SK-N-SH (cell line): ENCODE measurements at regions not wholly inside any gene's neighbourhood (a gene's known extent, or its start where the extent isn't known, plus 50 kb on each side); places are given as distances from the start of the nearest gene placed in this dataset.
"Not testable (repeated sequence)": the region's sequence is repeated elsewhere in the genome, so short reads cannot be mapped to it uniquely, and the experiment has no call there.

Experiments
- CTCF ChIA-PET: fragments of 300-600, 350-600 bp; formaldehyde crosslinking; extraction: SDS; loops from one replicate; lab custom pipeline; 2021; lab: Yijun Ruan, JAX
- POLR2A ChIA-PET: fragments of 350-600 bp; sonication (Branson Sonifier 250); formaldehyde crosslinking; extraction: SDS; loops from one replicate; lab custom pipeline; 2020; ENCODE audit warnings: antibody characterized with exemption, inconsistent platforms; lab: Yijun Ruan, JAX
- DNase-seq: peaks from one replicate; pipeline ENCODE4 v3.0.0; 2012
- H2AFZ ChIP-seq: fragments of 200-600 bp; sonication (generic); 2 replicates; pipeline ENCODE4 v1.8.1; 2016; ENCODE audit warnings: antibody characterized with exemption, mild to moderate bottlenecking, low read depth
- H3F3A ChIP-seq: fragments of 200-600 bp; sonication (generic); replicated peaks from 2 replicates; pipeline ENCODE3; 2016; ENCODE audit warnings: antibody characterized with exemption, mild to moderate bottlenecking; ENCODE audit not compliant: insufficient read depth
- H3K27ac ChIP-seq, 2 experiments: fragments of 200-500 bp in 1 of 2; fragments of 200-600 bp in 1 of 2; sonication (Bioruptor generic) in 1 of 2; sonication (generic), shearing (Covaris generic) in 1 of 2; 2 replicates each; pipeline versions ENCODE4 v1.5.1 to v1.6.1; 2014 to 2016; ENCODE audit warnings: low read depth in 2 of 2, inconsistent platforms in 1 of 2, low read length in 1 of 2, mild to moderate bottlenecking in 1 of 2, mixed read lengths in 1 of 2
- H3K27me3 ChIP-seq: fragments of 200-600 bp; sonication (generic), shearing (Covaris generic); 2 replicates; pipeline ENCODE4 v1.6.1; 2016; ENCODE audit warnings: mixed run types; ENCODE audit not compliant: insufficient read depth
- H3K36me3 ChIP-seq, 2 experiments: fragments of 200-500 bp in 1 of 2; fragments of 200-600 bp in 1 of 2; sonication (Bioruptor generic) in 1 of 2; sonication (generic) in 1 of 2; replicated peaks in 1 of 2; 2 replicates each; pipeline versions ENCODE3 to v1.5.1; 2014 to 2016; ENCODE audit warnings: low read length in 1 of 2, mild to moderate bottlenecking in 1 of 2; ENCODE audit not compliant: insufficient read depth in 2 of 2, control insufficient read depth in 1 of 2
- H3K4me1 ChIP-seq, 2 experiments: fragments of 200-500 bp in 1 of 2; fragments of 200-600 bp in 1 of 2; sonication (Bioruptor generic) in 1 of 2; sonication (generic), shearing (Covaris generic) in 1 of 2; 2 replicates each; pipeline versions ENCODE4 v1.5.1 to v1.6.1; 2014 to 2016; ENCODE audit warnings: low read depth in 1 of 2, low read length in 1 of 2, mixed run types in 1 of 2; ENCODE audit not compliant: insufficient read depth in 2 of 2, control insufficient read depth in 1 of 2
- H3K4me2 ChIP-seq: fragments of 200-600 bp; sonication (generic), shearing (Covaris generic); 2 replicates; pipeline ENCODE4 v1.6.1; 2017; ENCODE audit warnings: mixed run types
- H3K4me3 ChIP-seq, 2 experiments: fragments of 200-500 bp in 1 of 2; fragments of 200-600 bp in 1 of 2; sonication (Bioruptor generic) in 1 of 2; sonication (generic), shearing (Covaris generic) in 1 of 2; 2 replicates each; pipeline versions ENCODE4 v1.5.1 to v1.8.1; 2014 to 2016; ENCODE audit warnings: low read depth in 2 of 2, inconsistent platforms in 1 of 2, low read length in 1 of 2, mild to moderate bottlenecking in 1 of 2, mixed read lengths in 1 of 2, moderate library complexity in 1 of 2
- H3K79me2 ChIP-seq: fragments of 200-600 bp; sonication (generic); 2 replicates; pipeline ENCODE4 v1.8.1; 2017; ENCODE audit warnings: mild to moderate bottlenecking; ENCODE audit not compliant: insufficient read depth
- H3K9ac ChIP-seq: fragments of 200-600 bp; sonication (generic); 2 replicates; pipeline ENCODE4 v1.6.1; 2017; ENCODE audit warnings: mixed run types
- H3K9me2 ChIP-seq: fragments of 200-600 bp; sonication (generic); 2 replicates; pipeline ENCODE4 v1.6.1; 2017; ENCODE audit warnings: mixed run types
- H3K9me3 ChIP-seq: fragments of 200-600 bp; sonication (generic); 2 replicates; pipeline ENCODE4 v1.6.1; 2017; ENCODE audit warnings: mixed run types, mild to moderate bottlenecking, moderate library complexity
- H4K20me1 ChIP-seq: fragments of 200-600 bp; sonication (generic); 2 replicates; pipeline ENCODE4 v1.6.1; 2017; ENCODE audit warnings: mild to moderate bottlenecking, mixed run types; ENCODE audit not compliant: insufficient read depth
- CHD2 ChIP-seq: fragments of 150-350 bp; IDR thresholded peaks from 2 replicates; pipeline ENCODE4 v1.6.1; 2018; ENCODE audit warnings: low read length; ENCODE audit not compliant: partially characterized antibody
- CTCF ChIP-seq: fragments of 200-600 bp; sonication (generic); IDR thresholded peaks from 2 replicates; pipeline ENCODE4 v1.6.1; 2017; ENCODE audit warnings: antibody characterized with exemption, mild to moderate bottlenecking, moderate library complexity
- ELF1 ChIP-seq: IDR thresholded peaks from 2 replicates; pipeline ENCODE4 v1.4.0; 2012
- EZH2phosphoT487 ChIP-seq: fragments of 200-600 bp; sonication (generic); IDR thresholded peaks from 2 replicates; pipeline ENCODE4 v1.6.1; 2017; ENCODE audit warnings: low read depth, mixed run types, mild to moderate bottlenecking, antibody characterized with exemption, moderate library complexity, borderline replicate concordance
- FOXJ3 ChIP-seq: sonication (generic); formaldehyde crosslinking; IDR thresholded peaks from 2 replicates; pipeline ENCODE4 v1.5.1; 2020; ENCODE audit warnings: mild to moderate bottlenecking, missing genetic modification reagents
- FOXM1 ChIP-seq: IDR thresholded peaks from 2 replicates; pipeline ENCODE4 v1.4.0; 2012; ENCODE audit warnings: low read depth, mild to moderate bottlenecking
- GATA2 ChIP-seq: sonication (generic); formaldehyde crosslinking; IDR thresholded peaks from 2 replicates; pipeline ENCODE4 v1.5.0; 2020; ENCODE audit warnings: mild to moderate bottlenecking, missing genetic modification reagents
- JUND ChIP-seq: IDR thresholded peaks from 2 replicates; pipeline ENCODE4 v1.4.0; 2012
- MXI1 ChIP-seq: IDR thresholded peaks from 2 replicates; pipeline ENCODE4 v1.6.1; 2012; ENCODE audit warnings: mild to moderate bottlenecking, low read depth, low read length, improper control_type of control experiment
- NFIC ChIP-seq: IDR thresholded peaks from 2 replicates; pipeline ENCODE4 v1.4.0; 2012; ENCODE audit warnings: borderline replicate concordance
- RCOR1 ChIP-seq: fragments of 150-350 bp; IDR thresholded peaks from 2 replicates; pipeline ENCODE4 v1.6.1; 2017; ENCODE audit warnings: antibody characterized with exemption, low read length
- RFX5 ChIP-seq: IDR thresholded peaks from 2 replicates; pipeline ENCODE4 v1.6.1; 2012; ENCODE audit warnings: mild to moderate bottlenecking, improper control_type of control experiment, low read length
- RXRA ChIP-seq: IDR thresholded peaks from 2 replicates; pipeline ENCODE4 v1.4.0; 2012; ENCODE audit warnings: low read depth, mild to moderate bottlenecking, borderline replicate concordance
- SIN3A ChIP-seq: IDR thresholded peaks from 2 replicates; pipeline ENCODE4 v1.6.1; 2012; ENCODE audit warnings: low read depth, mild to moderate bottlenecking, low read length, moderate library complexity, borderline replicate concordance
- TCF12 ChIP-seq: IDR thresholded peaks from 2 replicates; pipeline ENCODE4 v1.4.0; 2012
- TEAD4 ChIP-seq: IDR thresholded peaks from 2 replicates; pipeline ENCODE4 v1.4.0; 2012; ENCODE audit warnings: mild to moderate bottlenecking, borderline replicate concordance; ENCODE audit not compliant: insufficient read depth
- YY1 ChIP-seq: IDR thresholded peaks from 2 replicates; pipeline ENCODE4 v1.4.0; 2012; ENCODE audit warnings: low read depth, mild to moderate bottlenecking
- WGBS: methylation state at CpG from one replicate; pipeline ENCODE4 v1.1.6; 2017; ENCODE audit warnings: low lambda C conversion rate; 5-methylcytosine and 5-hydroxymethylcytosine counted together
- TF ChIP-seq, protein P1 (sequence below): fragments of 150-350 bp; IDR thresholded peaks from 2 replicates; pipeline ENCODE4 v1.6.1; 2017; ENCODE audit warnings: antibody characterized with exemption, low read length, low read depth, borderline replicate concordance
- TF ChIP-seq, protein P2 (sequence below): fragments of 150-350 bp; IDR thresholded peaks from 2 replicates; pipeline ENCODE4 v1.6.1; 2016; ENCODE audit warnings: mild to moderate bottlenecking, low read depth, low read length

- TF ChIP-seq RFX5 = no peak
Measured at GRCh38 chr21:24509131-24509530, 1098.2 kb downstream of the MRPL39 start (continued).

GRCh38 chr21:24486973-24487372 lies 1120.3 kb downstream of the MRPL39 start:
- POLR2A ChIA-PET = no interaction called here
- WGBS = 54% methylated on average over 1 of the region's 1 CpG

DNA sequence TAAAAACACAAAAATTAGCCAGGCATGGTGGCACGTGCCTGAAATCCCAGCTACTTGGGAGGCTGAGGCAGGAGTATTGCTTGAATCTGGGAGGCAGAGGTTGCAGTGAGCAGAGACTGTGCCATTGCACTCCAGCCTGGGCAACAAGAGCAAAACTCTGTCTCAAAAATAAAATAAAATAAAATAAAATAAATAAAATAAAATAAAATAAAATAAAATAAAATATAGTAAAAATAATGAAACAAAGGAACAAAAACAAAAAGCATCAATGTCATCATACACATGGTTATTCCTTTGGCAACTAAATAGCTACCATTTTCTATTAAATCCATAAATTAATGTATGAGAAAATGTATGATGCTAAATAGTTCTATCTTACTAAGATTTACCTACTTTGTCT lies 1123.9 kb downstream of the MRPL39 start:
- H3K4me2 ChIP-seq, H3K9ac ChIP-seq, H2AFZ ChIP-seq, H3K9me2 ChIP-seq, DNase-seq, H3K9me3 ChIP-seq, H3F3A ChIP-seq, H3K36me3 ChIP-seq, H3K4me3 ChIP-seq, H4K20me1 ChIP-seq, H3K27ac ChIP-seq, H3K27me3 ChIP-seq, POLR2A ChIA-PET, H3K4me1 ChIP-seq, H3K79me2 ChIP-seq: not testable (repeated sequence)
- 73% methylated on average over 1 of the region's 1 CpG for WGBS
- CTCF ChIA-PET = interaction anchor here (1.3 kb wide), 1 partner anchor 30 kb away, joined by 4 read pairs; no protein-coding TSS in a partner anchor

More at GRCh38 chr21:24486973-24487372, 1120.3 kb downstream of the MRPL39 start:
- Histone ChIP-seq H3K4me2 (no peak overlapping the region), H3K27ac (no peak overlapping the region), H3K9me3 (no peaks in the 10 kb centered on the region), H3K9ac (no peak overlapping the region), H3K4me3 (no peak overlapping the region), H3K9me2 (no peaks in the 10 kb centered on the region), H2AFZ (no peak overlapping the region), H3K79me2 (no peaks in the 10 kb centered on the region), H3K27me3 (no peaks in the 10 kb centered on the region), H3K4me1 (no peaks in the 10 kb centered on the region), H3F3A (no peaks in the 10 kb centered on the region), H3K36me3 (no peaks in the 10 kb centered on the region), H4K20me1 (no peaks in the 10 kb centered on the region)
- CTCF ChIA-PET = interaction anchor here (0.6 kb wide), 1 partner anchor 18 kb away, joined by 3 read pairs; no protein-coding TSS in a partner anchor
- DNase-seq = no peak
- TF ChIP-seq TEAD4 = no peak
- TF ChIP-seq JUND = no peak
- no peak for TF ChIP-seq YY1
- TF ChIP-seq, protein P1, sequence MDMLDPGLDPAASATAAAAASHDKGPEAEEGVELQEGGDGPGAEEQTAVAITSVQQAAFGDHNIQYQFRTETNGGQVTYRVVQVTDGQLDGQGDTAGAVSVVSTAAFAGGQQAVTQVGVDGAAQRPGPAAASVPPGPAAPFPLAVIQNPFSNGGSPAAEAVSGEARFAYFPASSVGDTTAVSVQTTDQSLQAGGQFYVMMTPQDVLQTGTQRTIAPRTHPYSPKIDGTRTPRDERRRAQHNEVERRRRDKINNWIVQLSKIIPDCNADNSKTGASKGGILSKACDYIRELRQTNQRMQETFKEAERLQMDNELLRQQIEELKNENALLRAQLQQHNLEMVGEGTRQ = no peak
- no peak for TF ChIP-seq RXRA
- TF ChIP-seq MXI1 = no peak
- TF ChIP-seq, protein P2, sequence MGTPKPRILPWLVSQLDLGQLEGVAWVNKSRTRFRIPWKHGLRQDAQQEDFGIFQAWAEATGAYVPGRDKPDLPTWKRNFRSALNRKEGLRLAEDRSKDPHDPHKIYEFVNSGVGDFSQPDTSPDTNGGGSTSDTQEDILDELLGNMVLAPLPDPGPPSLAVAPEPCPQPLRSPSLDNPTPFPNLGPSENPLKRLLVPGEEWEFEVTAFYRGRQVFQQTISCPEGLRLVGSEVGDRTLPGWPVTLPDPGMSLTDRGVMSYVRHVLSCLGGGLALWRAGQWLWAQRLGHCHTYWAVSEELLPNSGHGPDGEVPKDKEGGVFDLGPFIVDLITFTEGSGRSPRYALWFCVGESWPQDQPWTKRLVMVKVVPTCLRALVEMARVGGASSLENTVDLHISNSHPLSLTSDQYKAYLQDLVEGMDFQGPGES = no peak
- no peak for TF ChIP-seq NFIC
- no peak for TF ChIP-seq EZH2phosphoT487
- TF ChIP-seq SIN3A = no peak
- TF ChIP-seq CHD2 = no peak
- TF ChIP-seq GATA2 (CRISPR knock-in tag) = no peak
- TF ChIP-seq RCOR1 = no peak
- TF ChIP-seq TCF12 = no peak
- no peak for TF ChIP-seq CTCF
- no peak for TF ChIP-seq FOXJ3
- TF ChIP-seq ELF1 = no peak
- TF ChIP-seq FOXM1 = no peak
